Fibroblast of skin of left biceps (primary cell): ENCODE measurements at regions not wholly inside any gene's neighbourhood (a gene's known extent, or its start where the extent isn't known, plus 50 kb on each side); places are given as distances from the start of the nearest gene placed in this dataset.
"Not testable (repeated sequence)": the region's sequence is repeated elsewhere in the genome, so short reads cannot be mapped to it uniquely, and the experiment has no call there.

Experiments used
- DNase-seq, 2 experiments: peaks; one replicate each; pipeline ENCODE4 v3.0.0-alpha.2; 2013; ENCODE audit warnings: low read depth in 2 of 2

DNA sequence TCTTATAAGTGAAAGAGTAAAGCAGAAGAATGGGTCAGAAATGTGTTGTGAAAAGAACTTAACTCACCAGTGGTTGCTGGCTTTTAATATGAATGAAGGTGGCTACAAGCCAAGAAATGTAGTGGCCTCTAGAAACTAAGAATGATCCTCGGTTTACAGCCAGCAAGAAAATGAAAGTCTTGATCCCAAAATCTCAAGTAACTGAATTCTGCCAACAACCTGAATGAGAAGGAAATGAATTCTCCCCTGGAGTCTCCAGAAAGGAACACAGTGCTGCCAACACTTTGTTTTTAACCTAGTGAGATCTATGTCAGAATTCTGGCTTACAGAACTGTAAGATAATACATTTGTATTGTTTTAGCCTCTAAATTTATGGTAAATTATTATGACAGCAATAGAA is 193.0 kb downstream of the FZD1 start:
- no peak for DNase-seq

DNA sequence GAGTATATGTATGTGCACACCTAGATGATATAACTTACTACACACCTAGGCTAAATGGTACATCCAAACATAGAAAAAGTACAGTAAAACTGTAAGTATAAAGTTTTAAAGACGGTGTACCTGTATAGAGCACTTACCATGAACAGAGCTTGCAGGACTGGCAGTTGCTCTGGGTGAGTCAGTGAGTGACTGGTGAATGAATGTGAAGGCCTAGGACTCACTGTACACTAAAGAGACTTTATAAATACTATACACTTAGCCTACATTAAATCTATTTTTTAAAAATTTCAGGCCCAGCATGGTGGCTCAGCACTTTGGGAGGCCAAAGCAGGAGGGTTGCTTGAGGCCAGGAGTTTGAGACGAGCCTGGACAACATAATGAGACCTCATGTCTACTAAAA is 195.3 kb downstream of the FZD1 start:
- DNase-seq: no peak

DNA sequence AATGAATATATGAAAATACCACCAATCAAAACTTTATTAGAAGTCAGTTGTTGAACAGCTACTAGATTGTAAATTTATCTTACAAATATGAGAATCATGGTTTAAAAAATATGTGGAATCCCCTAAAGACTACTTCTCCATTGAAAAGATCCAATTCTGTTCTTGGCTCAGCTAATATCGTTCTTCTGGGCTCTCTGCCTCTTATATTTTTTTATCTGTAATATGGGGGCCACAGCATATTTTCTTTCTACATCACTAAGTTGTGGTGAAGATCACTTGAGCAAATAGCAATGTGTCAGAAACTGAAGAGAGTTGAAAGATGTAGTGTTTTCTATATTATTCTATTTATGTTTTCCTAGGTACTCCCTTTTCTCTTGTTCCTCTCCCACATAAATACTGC is 198.1 kb downstream of the FZD1 start:
- no peak for DNase-seq

- DNase-seq: no peak
Measured at GRCh38 chr7:91463330-91463729, 199.1 kb downstream of the FZD1 start.

DNA sequence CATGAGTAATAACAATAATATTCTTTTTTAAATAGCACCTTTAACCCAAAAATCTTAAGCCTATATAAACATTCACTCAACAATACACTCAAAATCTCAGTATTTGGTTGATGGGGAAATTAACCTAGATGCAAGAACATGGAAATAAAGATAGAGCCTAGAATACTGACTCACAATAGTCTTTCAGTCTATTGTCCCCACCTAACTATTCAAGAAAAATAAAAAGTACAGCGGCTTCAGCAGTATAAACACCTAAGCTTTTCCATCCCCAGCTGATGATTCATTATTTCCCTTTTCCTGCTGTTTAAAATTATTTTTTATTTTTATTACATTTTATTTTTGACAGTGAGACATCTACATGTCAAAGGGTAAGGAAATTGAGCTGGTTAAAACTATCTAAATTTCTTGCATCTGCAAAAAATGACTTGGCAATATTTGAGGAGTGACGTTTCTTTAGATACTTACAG is 201.4 kb downstream of the FZD1 start:
- no peak for DNase-seq

DNA sequence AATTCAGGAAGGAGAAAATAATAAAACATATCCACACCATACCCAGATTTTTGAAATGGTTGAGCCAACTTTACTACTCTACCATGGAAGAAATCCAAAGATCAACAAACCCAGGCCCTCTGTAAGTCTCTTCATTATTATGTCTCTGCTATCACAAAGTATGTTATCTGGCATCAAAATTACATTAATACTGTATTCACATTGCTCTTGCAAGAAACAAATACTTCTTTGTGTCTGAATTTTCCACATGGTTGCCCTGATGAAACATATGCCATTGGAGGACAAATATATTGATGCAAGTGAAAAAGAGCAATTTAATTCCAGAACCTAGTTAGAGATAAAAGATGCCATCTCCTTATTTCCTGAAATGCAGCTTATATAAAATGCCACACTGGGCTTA is 204.0 kb downstream of the FZD1 start:
- no peak for DNase-seq

GRCh38 chr7:91473619-91474018 is 209.4 kb downstream of the FZD1 start:
- DNase-seq: no peak

DNA sequence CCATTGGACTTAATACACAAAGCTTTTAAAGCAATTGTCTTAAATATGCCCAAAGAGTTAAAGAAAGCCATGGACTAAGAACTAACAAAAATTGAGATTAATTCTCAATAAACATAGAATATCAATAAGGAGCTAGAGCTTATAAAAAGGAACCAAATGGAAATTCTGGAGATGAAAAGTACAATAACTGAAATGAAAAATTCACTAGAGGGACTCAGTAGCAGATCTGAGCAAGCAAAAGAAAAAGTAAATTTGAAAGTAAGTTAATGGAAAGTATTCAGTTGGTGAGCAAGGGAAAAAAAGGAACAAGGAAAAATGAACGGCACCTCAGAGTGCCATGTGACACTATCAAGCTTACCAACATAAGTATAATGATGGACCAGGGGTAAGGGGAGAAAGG is 209.8 kb downstream of the FZD1 start:
- DNase-seq: no peak

- not testable (repeated sequence) for DNase-seq
Measured at GRCh38 chr7:91480470-91480869, 216.2 kb downstream of the FZD1 start.

GRCh38 chr7:91491868-91492267 is 227.6 kb downstream of the FZD1 start:
- no peak for DNase-seq

DNA sequence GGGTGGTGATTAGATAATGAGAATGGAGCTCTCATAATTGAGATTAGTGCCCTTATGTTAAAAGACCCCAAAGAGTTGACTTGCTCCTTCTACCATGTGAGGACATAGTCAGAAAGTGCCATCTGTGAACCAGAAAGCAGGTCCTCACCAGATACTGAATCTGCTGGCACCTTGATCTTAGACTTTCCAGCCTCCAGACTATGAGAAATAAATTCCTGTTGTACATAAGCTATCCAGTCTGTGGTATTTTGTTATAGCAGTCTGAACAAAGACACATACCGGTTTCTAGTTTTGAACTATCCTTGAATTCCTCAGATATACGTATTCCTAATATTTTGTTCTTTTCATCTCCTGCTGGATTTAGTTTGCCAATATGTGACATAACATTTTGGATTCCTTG is 228.1 kb downstream of the FZD1 start:
- DNase-seq: no peak

DNA sequence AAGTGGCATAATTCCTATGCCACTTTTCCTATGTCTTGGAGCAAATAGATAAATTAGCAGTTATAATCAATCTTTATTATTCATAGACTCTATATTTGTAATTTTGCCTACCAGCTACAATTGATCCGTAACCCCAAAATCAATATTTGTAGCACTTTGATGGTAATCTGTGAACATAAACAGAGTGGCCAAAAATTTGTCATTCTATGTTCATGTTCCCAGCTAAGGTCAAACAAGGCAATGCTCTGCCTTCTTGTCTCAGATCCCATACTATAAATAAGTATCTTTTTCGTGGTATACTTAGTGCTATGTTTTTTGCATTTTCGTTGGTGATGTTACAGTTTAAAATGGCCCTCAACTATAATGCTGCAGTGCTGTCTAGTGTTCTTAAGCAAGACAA is 228.5 kb downstream of the FZD1 start:
- no peak for DNase-seq

DNA sequence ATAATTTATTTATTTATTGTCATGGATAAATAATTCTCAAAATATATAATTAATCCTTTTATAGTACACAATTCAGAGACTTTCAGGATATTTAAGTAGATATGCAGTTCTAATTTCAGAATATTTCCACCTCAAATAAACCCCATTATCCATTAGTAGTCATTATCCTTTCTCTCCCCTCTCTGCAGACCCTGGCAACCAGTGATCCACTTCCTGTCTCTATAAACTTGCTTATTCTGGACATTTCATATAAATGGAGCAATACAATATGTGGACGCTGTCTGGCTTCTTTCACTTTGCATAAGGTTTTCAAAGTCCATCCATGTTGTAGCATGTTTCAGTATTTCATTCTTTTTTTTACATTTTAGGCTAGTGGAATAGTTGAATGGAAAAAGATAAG is 230.2 kb downstream of the FZD1 start:
- DNase-seq: no peak

DNA sequence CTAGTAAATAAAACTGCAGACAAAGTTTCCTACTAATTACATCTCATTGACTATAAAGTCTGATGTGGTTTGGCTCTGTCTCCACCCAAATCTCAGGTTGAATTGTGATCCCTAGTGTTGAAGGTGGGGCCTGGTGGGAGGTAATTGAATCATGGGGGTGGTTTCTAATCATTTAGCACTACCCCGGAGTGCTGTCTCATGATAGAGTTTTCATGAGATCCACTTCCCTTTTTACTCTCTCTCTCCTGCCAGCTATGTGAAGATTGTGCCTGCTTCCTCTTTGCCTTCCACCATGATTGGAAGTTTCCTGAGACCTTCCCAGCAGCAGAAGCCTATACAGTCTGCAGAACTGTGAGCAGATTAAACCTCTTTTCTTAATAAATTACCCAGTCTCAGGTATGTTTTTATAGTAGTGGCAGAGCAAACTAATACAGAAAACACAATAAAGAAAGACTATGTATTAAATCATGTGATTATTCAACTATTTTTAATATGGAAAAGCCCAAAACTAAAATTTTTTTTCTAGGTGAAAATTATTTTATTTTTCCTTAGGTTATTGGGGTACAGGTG is 232.1 kb downstream of the FZD1 start:
- DNase-seq: no peak

DNA sequence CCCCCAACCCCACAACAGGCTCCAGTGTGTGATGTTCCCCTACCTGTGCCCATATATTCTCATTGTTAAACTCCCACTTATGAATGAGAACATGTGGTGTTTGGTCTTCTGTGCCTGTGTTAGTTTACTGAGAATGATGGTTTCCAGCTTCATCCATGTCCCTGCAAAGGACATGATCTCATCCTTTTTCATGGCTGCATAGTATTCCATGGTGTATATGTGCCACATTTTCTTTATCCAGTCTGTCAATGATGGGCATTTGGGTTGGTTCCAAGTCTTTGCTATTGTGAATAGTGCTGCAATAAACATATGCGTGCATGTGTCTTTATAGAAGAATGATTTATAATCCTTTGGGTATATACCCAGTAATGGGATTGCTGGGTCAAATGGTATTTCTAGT is 233.0 kb downstream of the FZD1 start:
- not testable (repeated sequence) for DNase-seq

DNA sequence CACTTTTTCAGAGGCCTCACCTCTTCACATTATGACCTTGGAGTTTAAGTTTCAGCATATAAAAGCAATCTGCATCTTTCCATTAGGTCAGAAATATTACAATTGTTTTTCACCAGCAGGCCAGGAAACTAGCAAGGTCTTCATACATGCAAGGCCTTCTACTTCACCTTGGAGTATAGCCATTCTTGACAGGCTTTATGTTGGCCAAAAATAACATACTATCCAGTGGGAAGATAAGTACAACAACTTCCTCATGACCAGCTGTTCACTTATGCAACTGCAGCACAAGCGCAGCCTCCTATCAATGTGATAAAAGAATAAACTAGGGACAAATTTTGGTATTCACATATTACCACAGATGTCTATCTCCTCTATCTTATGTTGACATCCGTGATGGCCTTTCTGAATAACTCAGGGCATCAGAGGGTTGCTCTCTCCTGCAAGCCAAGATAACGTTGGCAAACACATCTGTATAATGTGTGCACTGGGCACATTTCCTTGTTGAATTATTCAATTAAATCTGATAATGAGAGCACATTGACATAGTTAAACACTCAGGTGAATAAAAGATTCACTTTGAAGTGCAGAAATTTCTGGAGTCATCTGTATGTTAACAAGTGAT is 239.8 kb downstream of the FZD1 start:
- DNase-seq: no peak

GRCh38 chr7:91504919-91505318 is 240.7 kb downstream of the FZD1 start:
- no peak for DNase-seq

DNA sequence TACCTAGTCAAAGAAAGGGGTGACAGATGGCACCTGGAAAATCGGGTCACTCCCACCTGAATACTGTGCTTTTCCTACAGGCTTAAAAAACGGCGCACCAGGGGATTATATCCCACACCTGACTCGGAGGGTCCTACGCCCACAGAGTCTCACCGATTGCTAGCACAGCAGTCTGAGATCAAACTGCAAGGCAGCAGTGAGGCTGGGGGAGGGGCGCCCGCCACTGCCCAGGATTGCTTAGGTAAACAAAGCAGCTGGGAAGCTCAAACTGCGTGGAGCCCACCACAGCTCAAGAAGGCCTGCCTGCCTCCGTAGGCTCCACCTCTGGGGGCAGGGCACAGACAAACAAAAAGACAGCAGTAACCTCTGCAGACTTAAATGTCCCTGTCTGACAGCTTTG is 242.7 kb downstream of the FZD1 start:
- DNase-seq: not testable (repeated sequence)

GRCh38 chr7:91511861-91512260 is 247.6 kb downstream of the FZD1 start:
- not testable (repeated sequence) for DNase-seq

- DNase-seq: no peak
Measured at GRCh38 chr7:91512958-91513357, 248.7 kb downstream of the FZD1 start.

DNA sequence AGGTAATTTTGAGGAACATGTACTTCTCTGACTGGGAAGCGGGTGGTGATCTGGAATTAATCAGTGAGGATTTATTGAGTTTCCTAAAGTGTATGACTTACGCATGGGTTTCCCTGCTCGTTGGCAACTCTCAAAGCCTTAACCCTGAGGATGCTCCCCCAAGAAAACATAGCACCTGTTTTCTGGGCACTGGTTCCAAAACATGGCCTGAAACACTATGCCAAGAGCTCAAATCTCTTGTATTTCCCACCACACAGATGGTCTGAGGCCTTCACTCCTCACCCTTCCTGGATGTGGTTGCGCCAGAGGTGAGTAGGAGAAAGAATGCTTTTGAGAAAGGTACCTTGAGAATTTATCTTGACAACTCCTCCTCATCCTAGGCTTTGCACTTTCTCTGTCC is 250.4 kb downstream of the FZD1 start:
- no peak for DNase-seq

DNA sequence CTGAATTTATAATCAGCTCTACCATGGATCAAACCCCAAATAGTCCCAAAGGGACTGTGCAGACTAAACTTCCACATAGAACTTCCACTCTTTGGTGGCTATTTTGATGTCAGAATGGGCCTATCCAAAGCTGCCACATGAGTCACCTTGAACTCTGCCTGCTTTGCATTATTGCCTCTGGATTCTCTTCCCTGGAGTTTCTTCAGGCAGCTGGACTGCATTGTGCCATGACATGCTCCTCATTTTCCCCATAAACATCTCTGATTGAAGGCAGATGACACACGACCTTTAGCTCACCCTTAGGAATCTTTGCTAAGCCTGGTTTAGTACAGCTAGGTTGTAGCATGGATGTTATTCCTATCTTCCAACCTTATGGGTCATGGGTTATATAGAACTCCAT is 251.7 kb downstream of the FZD1 start:
- DNase-seq: no peak

DNA sequence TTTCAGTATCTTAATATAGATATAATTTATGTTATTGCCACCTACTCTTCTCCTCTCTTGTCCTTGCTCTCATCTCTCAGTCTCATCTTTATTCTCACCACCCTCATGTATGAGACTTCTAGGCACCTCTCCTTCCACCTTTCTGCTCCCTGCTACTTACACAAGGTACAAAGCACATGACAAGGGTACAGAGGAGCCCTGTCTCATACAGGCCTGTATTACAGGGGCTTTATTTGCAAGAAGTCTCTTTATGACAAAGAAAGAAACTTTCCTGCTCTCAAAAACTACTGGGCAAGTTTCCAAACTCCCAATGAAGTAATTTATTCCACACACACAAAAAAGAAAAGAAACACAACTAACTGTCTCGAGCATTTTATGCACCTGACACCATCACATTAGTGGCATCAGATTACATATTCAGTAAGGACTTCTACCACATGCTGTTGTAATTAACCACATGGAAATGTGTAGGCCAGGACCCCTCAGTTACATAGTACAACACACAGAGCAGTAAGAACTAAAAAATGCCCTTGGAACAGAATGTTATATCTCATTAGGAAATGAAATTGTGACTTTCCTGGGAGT is 253.1 kb downstream of the FZD1 start:
- DNase-seq: no peak

- no peak for DNase-seq
Measured at GRCh38 chr7:91518058-91518457, 253.8 kb downstream of the FZD1 start.
